ENCODE measurements at regions not wholly inside any gene's neighbourhood (a gene's known extent, or its start where the extent isn't known, plus 50 kb on each side); places are given as distances from the start of the nearest gene placed in this dataset.

GRCh38 chr5:96054311-96055030 is 92.8 kb upstream of the ELL2 start:
- no peak overlapping the region for H3K27ac Mint-ChIP-seq
- H3K9me3 Mint-ChIP-seq (ENCODE audit: low read depth), result no peaks in the 10 kb centered on the region
- H3K4me3 Mint-ChIP-seq (ENCODE audit: low read depth), result no peak overlapping the region
- peaks cover 3% of the 10 kb centered on the region for H3K4me1 Mint-ChIP-seq (ENCODE audit: low read depth)
- peaks cover 3% of the 10 kb centered on the region for H3K27me3 Mint-ChIP-seq
- no peak for TF ChIP-seq CTCF (IDR thresholded peaks at IDR 0.05; ENCODE audit: unreplicated experiment)
- DNase-seq (ENCODE audit: low spot score, unreplicated experiment), result no peak
- H3K36me3 Mint-ChIP-seq (ENCODE audit: insufficient read depth), result no peaks in the 10 kb centered on the region

GRCh38 chr5:96053063-96053735 is 91.5 kb upstream of the ELL2 start:
- Mint-ChIP-seq H3K36me3 (ENCODE audit: insufficient read depth) (no peaks in the 10 kb centered on the region), H3K27ac (no peak overlapping the region), H3K4me1 (ENCODE audit: low read depth) (peaks cover 3% of the 10 kb centered on the region), H3K27me3 (peaks cover 3% of the 10 kb centered on the region), H3K9me3 (ENCODE audit: low read depth) (no peaks in the 10 kb centered on the region), H3K4me3 (ENCODE audit: low read depth) (no peak overlapping the region)
- no peak for TF ChIP-seq CTCF (IDR thresholded peaks at IDR 0.05; ENCODE audit: unreplicated experiment)
- no peak for DNase-seq (ENCODE audit: low spot score, unreplicated experiment)

- no peaks in the 10 kb centered on the region for H3K9me3 Mint-ChIP-seq (ENCODE audit: low read depth)
- H3K36me3 Mint-ChIP-seq (ENCODE audit: insufficient read depth), result no peaks in the 10 kb centered on the region
- no peak overlapping the region for H3K27ac Mint-ChIP-seq
- DNase-seq (ENCODE audit: low spot score, unreplicated experiment), result no peak
- TF ChIP-seq CTCF (IDR thresholded peaks at IDR 0.05; ENCODE audit: unreplicated experiment), result no peak
- no peak overlapping the region for H3K4me3 Mint-ChIP-seq (ENCODE audit: low read depth)
- H3K27me3 Mint-ChIP-seq, result peaks cover 3% of the 10 kb centered on the region
- H3K4me1 Mint-ChIP-seq (ENCODE audit: low read depth), result peaks cover 3% of the 10 kb centered on the region
These were observed 90.7 kb upstream of the ELL2 start for GRCh38 chr5:96052374-96052773.

GRCh38 chr5:96051401-96051830 is 89.8 kb upstream of the ELL2 start:
- Mint-ChIP-seq H3K4me3 (ENCODE audit: low read depth) (no peak overlapping the region), H3K27ac (no peak overlapping the region), H3K4me1 (ENCODE audit: low read depth) (peaks cover 3% of the 10 kb centered on the region), H3K27me3 (peaks cover 2% of the 10 kb centered on the region), H3K9me3 (ENCODE audit: low read depth) (no peaks in the 10 kb centered on the region), H3K36me3 (ENCODE audit: insufficient read depth) (no peaks in the 10 kb centered on the region)
- no peak for DNase-seq (ENCODE audit: low spot score, unreplicated experiment)
- no peak for TF ChIP-seq CTCF (IDR thresholded peaks at IDR 0.05; ENCODE audit: unreplicated experiment)

- Mint-ChIP-seq H3K4me1 (ENCODE audit: low read depth) (peaks cover 3% of the 10 kb centered on the region), H3K27ac (no peak overlapping the region), H3K27me3 (no peaks in the 10 kb centered on the region), H3K36me3 (ENCODE audit: insufficient read depth) (no peaks in the 10 kb centered on the region), H3K9me3 (ENCODE audit: low read depth) (peaks cover 3% of the 10 kb centered on the region), H3K4me3 (ENCODE audit: low read depth) (no peak overlapping the region)
- TF ChIP-seq CTCF (IDR thresholded peaks at IDR 0.05; ENCODE audit: unreplicated experiment), result no peak
- DNase-seq (ENCODE audit: low spot score, unreplicated experiment), result no peak
These were observed 88.7 kb upstream of the ELL2 start for GRCh38 chr5:96050273-96050880.
